GM12864 (cell line): ENCODE measurements at regions not wholly inside any gene's neighbourhood (a gene's known extent, or its start where the extent isn't known, plus 50 kb on each side); places are given as distances from the start of the nearest gene placed in this dataset.
A peak's percentile ranks its signal among the peaks of the same experiment; 100 is the strongest.
"Not testable (repeated sequence)": the region's sequence is repeated elsewhere in the genome, so short reads cannot be mapped to it uniquely, and the experiment has no call there.

Experiments used
- DNase-seq: peaks from one replicate; pipeline ENCODE4 v3.0.0-alpha.2; 2011; ENCODE audit warnings: low read depth
- H3K4me3 ChIP-seq: 2 replicates; pipeline ENCODE4 v1.5.1; 2011; ENCODE audit warnings: mild to moderate bottlenecking, low read depth, low read length, control low read depth
- CTCF ChIP-seq: IDR thresholded peaks from 2 replicates; pipeline ENCODE4 v1.5.1; 2011; ENCODE audit warnings: low read depth, mild to moderate bottlenecking, moderate library complexity, low read length, control low read depth, inconsistent platforms; ENCODE audit errors: missing control alignments

- no peak overlapping the region for H3K4me3 ChIP-seq
- DNase-seq: no peak
- TF ChIP-seq CTCF: no peak
Observed at GRCh38 chr20:50447817-50448216, 62.4 kb upstream of the PTPN1 start.

GRCh38 chr20:50448625-50449403, 61.4 kb upstream of the PTPN1 start:
- not testable (repeated sequence) for DNase-seq, H3K4me3 ChIP-seq

DNA sequence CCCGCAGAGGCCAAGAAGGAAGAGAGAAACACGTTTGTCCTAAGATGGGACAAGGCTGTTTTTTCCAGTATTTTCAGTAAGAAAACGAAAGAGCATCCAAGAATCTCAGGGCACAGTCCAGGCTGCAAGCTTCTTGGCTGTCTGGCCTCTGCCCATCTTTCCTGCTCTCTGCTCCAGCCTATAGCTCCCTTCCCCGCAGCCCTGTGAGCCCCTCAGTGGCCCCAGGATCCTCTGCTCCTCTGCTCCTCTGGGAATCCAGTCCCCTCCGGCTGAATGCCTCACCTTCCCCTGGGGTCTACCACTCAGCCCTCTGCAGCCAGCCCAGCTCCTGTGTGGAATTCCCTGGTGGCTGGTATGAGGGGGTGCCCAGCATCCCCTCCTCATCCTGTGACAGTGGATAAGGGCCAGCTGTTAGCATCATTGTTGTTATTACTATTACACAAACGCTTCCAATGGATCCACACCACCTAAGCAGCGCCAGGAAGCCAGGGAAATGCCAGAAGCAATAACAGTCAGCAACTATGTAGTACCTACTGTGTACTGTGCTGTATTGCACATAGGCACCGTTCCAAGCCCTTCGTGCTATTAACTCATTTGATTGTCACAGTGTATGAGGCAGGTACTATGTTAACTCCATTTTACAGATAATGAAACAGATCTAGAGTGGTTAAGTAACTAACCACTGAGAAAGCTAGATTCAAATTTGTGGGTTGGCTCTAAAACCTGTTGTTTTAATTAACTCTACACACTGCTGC, 60.3 kb upstream of the PTPN1 start:
- no peak for TF ChIP-seq CTCF
- H3K4me3 ChIP-seq: no peak overlapping the region
- no peak for DNase-seq

DNA sequence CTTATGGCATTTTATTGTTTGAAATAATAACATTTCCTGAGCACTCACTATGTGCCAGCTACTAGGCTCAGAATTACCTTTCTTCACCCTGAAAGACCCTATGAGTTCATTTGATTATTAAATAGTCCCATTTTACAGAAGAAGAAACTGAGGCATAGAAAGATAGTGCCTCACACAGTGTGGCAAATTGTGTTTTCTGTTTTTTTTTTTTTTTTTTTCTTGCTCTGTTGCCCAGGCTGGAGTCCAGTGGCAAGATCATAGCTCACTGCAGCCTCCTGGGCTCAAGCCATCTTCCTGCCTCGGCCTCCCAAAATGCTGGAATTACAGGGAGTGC, 59.7 kb upstream of the PTPN1 start:
- H3K4me3 ChIP-seq: no peak overlapping the region
- no peak for TF ChIP-seq CTCF
- no peak for DNase-seq

- no peak for TF ChIP-seq CTCF
- H3K4me3 ChIP-seq: peak overlapping the region; percentile 24
Observed at GRCh38 chr20:50450881-50451752, 59.1 kb upstream of the PTPN1 start.

DNA sequence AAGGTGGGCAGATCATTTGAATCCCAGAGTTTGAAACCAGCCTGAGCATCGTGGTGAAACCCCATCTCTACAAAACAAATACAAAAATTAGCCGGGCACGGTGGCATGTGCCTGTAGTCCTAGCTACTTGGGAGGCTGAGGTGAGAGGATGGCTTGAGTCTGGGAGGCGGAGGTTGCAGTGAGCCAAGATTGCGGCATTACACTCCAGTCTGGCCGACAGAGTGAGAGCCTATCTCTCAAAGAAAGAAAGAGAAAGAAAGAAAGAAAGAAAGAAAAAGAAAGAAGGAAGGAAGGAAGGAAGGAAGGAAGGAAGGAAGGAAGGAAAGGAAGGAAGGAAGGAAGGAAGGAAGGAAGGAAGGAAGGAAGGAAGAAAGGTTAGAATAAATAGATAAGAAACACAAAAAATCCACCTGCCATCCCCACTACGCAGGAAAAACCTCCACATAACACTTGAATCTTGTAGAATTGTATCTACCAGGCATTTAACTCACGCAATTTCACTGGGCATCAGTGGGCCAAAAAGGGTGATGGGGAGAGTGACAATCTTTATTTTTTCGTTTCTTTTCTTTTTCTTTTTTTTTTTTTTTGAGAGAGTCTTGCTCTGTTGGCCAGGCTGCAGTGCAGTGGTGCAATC, 58.3 kb upstream of the PTPN1 start:
- DNase-seq, H3K4me3 ChIP-seq: not testable (repeated sequence)

More at GRCh38 chr20:50450881-50451752, 59.1 kb upstream of the PTPN1 start:
- peak; percentile 64 for DNase-seq

DNA sequence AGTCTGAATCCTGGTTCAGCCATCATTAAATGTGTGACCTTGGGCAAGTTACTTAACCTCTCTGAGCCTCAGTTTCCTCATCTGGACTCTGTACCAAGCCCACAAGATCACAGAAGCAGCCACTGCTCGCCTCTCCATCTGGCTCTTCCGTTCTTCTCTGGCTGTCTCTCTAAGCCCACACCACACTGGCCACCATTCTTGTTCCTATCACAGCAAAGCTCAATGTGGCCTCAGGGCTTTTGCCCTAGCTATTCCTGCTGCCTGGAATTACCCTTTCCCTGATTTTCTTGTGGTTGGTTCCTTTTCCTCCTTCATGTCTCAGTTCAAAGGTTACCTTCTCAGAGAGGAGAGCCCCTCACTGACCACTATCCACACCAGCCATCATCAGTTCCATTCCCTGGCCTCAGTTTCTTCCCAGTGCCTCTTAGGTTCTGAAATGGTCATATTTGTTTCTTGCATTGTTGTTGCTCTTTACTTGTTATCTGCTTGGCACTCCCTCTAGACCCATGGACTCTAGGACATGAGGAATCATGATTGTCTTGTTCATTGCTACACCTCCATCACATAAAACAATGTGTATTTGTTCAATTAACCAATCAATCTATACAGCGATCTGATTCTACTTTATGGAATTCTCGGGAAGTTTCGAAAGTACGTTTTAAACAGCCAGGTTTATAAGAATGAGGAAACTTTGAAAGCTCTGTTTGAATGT, 56.5 kb upstream of the PTPN1 start:
- no peak overlapping the region for H3K4me3 ChIP-seq
- DNase-seq: no peak
- TF ChIP-seq CTCF: no peak

GRCh38 chr20:50455245-50455644, 54.9 kb upstream of the PTPN1 start:
- not testable (repeated sequence) for H3K4me3 ChIP-seq, DNase-seq
